ENCODE measurements at regions not wholly inside any gene's neighbourhood (a gene's known extent, or its start where the extent isn't known, plus 50 kb on each side); places are given as distances from the start of the nearest gene placed in this dataset.

DNA sequence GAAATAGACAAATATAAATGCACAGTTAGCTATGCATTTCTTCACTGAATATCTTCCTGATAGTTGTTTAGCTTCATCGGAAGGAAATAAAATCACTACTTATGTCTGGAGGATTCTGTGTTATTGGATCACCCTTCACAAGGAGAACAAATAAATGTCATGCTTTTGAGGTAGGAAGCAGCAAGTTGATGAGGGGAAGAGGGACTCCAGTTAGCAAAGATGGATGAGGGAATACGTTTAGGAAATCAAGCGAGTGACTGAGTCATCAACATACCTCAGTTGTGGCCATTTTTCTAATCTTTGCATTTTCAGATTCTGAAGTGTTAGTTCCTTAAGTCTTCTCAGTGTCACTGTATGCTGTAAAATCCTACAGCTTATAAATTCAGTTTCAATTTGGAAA is 456.2 kb downstream of the EPHA4 start:
- Histone ChIP-seq H3K36me3 (no peaks in the 10 kb centered on the region), H3K27ac (no peak overlapping the region), H3K4me1 (no peaks in the 10 kb centered on the region), H3K4me3 (no peak overlapping the region), H3K9me3 (no peaks in the 10 kb centered on the region), H3K27me3 (peaks cover 0 to under 1% (median 0%) of the 10 kb centered on the region in 3 donors)
- TF ChIP-seq POLR2AphosphoS5 (IDR thresholded peaks at IDR 0.05) (no peak), EP300 (IDR thresholded peaks at IDR 0.05) (no peak), POLR2A (IDR thresholded peaks at IDR 0.05) (no peak)
- TF ChIP-seq, protein P1, sequence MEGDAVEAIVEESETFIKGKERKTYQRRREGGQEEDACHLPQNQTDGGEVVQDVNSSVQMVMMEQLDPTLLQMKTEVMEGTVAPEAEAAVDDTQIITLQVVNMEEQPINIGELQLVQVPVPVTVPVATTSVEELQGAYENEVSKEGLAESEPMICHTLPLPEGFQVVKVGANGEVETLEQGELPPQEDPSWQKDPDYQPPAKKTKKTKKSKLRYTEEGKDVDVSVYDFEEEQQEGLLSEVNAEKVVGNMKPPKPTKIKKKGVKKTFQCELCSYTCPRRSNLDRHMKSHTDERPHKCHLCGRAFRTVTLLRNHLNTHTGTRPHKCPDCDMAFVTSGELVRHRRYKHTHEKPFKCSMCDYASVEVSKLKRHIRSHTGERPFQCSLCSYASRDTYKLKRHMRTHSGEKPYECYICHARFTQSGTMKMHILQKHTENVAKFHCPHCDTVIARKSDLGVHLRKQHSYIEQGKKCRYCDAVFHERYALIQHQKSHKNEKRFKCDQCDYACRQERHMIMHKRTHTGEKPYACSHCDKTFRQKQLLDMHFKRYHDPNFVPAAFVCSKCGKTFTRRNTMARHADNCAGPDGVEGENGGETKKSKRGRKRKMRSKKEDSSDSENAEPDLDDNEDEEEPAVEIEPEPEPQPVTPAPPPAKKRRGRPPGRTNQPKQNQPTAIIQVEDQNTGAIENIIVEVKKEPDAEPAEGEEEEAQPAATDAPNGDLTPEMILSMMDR (IDR thresholded peaks at IDR 0.05) = no peak
- DNase-seq = no peak
- intact Hi-C loops (cut with DNase I; ENCODE audit: low total_unique reads) = no loop called here
- WGBS, 5 donors = 75 to 84% (median 79%) methylated on average over 3 of the region's 3 CpGs

DNA sequence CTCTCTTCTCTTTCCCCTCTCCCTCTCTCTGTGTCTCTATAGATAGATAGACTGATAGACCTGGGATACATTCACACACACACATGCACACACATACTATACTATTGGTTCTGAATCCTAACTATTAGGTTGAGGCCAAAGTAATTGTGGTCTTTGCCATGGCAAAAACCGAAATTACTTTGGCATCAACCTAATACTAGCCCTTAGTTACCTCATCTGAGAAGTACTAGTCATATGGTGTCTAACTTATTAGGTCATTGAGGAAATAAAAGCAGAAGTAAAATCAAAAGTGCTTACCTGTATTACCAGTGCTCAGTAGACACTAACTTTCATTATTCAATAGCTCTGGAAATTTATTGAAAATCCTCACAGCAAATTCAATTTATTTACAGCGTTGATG is 451.5 kb downstream of the EPHA4 start:
- WGBS, 5 donors = 79 to 86% (median 81%) methylated on average over 2 of the region's 2 CpGs
- intact Hi-C loops (cut with DNase I; ENCODE audit: low total_unique reads) = no loop called here
- no peak overlapping the region for H3K4me3 ChIP-seq
- H3K9me3 ChIP-seq = no peaks in the 10 kb centered on the region
- peaks cover 0 to 5% (median 0%) of the 10 kb centered on the region in 3 donors for H3K27me3 ChIP-seq
- H3K4me1 ChIP-seq = no peaks in the 10 kb centered on the region
- TF ChIP-seq EP300 (IDR thresholded peaks at IDR 0.05) = no peak
- TF ChIP-seq, protein P1 (IDR thresholded peaks at IDR 0.05) = no peak
- TF ChIP-seq POLR2A (IDR thresholded peaks at IDR 0.05) = no peak
- no peak for TF ChIP-seq POLR2AphosphoS5 (IDR thresholded peaks at IDR 0.05)
- H3K27ac ChIP-seq = no peak overlapping the region
- no peaks in the 10 kb centered on the region for H3K36me3 ChIP-seq
- DNase-seq = no peak

DNA sequence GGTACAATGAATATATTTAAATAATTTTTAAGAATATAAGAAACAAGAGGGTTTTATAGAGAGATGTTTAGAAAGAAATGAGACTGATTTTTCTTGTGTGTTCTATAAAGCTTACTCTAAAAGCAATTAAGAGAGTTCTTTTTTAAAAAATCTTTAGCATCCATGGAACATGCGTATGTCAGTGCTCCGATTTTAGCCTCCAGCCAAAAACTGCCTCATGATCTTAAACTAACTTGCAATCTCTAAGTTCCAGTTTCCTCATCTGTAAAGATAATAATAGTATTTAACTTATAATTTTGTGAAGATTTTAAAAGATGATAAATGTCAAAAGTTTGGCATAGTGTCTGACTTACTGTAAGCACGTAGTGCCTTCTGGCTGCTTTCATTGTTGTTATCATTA is 448.7 kb downstream of the EPHA4 start:
- no peak for DNase-seq
- WGBS, 5 donors = 64 to 81% (median 72%) methylated on average over 3 of the region's 3 CpGs
- peaks cover 0 to 5% (median 0%) of the 10 kb centered on the region in 3 donors for H3K27me3 ChIP-seq

DNA sequence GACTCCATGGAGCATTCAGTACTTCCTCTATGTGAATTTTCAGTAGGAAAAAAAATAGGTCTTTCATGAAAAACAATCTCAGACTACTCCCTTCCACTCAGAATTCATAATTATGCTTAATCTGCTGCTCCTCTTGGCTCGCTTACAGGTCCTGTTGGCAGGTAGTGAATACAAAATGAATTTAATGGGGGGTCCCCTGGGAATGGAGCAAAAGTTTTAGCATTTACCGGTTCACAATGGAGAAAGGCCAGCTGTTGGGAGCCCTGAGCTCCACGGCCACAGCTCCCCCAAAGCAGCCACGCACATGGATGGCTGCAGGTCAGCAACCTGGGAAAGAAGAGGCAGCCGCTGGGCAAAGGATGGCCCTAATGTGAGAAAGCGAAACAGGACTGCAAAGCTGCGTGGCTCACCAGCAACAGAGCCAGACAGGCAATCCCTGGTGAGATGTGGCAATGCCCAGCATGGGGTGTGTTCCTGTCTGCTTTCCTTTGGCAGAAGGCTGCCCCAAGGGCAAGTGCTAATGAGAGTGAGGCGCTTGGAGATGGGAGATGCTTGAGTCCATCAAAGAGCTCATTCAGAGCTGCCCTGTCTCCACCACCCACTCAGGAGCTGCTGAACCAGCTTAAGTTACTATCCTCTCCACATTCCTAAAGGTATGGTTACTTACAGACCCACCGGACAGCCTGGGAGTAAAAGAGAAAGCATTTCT is 447.4 kb downstream of the EPHA4 start:
- intact Hi-C loops (cut with DNase I; ENCODE audit: low total_unique reads) = no loop called here
- Histone ChIP-seq H3K9me3 (peaks cover 0 to 11% (median 4%) of the 10 kb centered on the region in 4 donors), H3K27me3 (peaks cover 0 to 5% (median 0%) of the 10 kb centered on the region in 3 donors), H3K36me3 (no peaks in the 10 kb centered on the region), H3K27ac (no peak overlapping the region), H3K4me1 (no peaks in the 10 kb centered on the region), H3K4me3 (no peak overlapping the region)
- no peak for DNase-seq
- 71 to 81% (median 80%) methylated on average over 9 of the region's 9 CpGs for WGBS, 5 donors
- TF ChIP-seq EP300 (IDR thresholded peaks at IDR 0.05) = no peak
- TF ChIP-seq, protein P1 (IDR thresholded peaks at IDR 0.05) = no peak
- no peak for TF ChIP-seq POLR2A (IDR thresholded peaks at IDR 0.05)
- TF ChIP-seq POLR2AphosphoS5 (IDR thresholded peaks at IDR 0.05) = no peak

More for the DNA sequence above, 448.7 kb downstream of the EPHA4 start:
- Histone ChIP-seq H3K4me1 (no peaks in the 10 kb centered on the region), H3K36me3 (no peaks in the 10 kb centered on the region), H3K27ac (no peak overlapping the region), H3K4me3 (no peak overlapping the region), H3K9me3 (peaks cover 0 to 10% (median 4%) of the 10 kb centered on the region in 4 donors)
- intact Hi-C loops (cut with DNase I; ENCODE audit: low total_unique reads) = no loop called here
- TF ChIP-seq, protein P1 (IDR thresholded peaks at IDR 0.05) = no peak
- TF ChIP-seq EP300 (IDR thresholded peaks at IDR 0.05) (no peak), POLR2A (IDR thresholded peaks at IDR 0.05) (no peak), POLR2AphosphoS5 (IDR thresholded peaks at IDR 0.05) (no peak)
